ENCODE measurements at regions not wholly inside any gene's neighbourhood (a gene's known extent, or its start where the extent isn't known, plus 50 kb on each side); places are given as distances from the start of the nearest gene placed in this dataset.

- TF ChIP-seq POLR2AphosphoS5 (IDR thresholded peaks at IDR 0.05; ENCODE audit: insufficient read depth in 1 of 2, low read depth in 1 of 2): no peak
- TF ChIP-seq CTCF (IDR thresholded peaks at IDR 0.05): no peak
- no peak for TF ChIP-seq POLR2A (IDR thresholded peaks at IDR 0.05)
These were observed 123.6 kb upstream of the STK17B start for GRCh38 chr2:196295005-196295404.

Data from vagina (tissue), 2 donors.